A549 (cell line): ENCODE measurements at regions not wholly inside any gene's neighbourhood (a gene's known extent, or its start where the extent isn't known, plus 50 kb on each side); places are given as distances from the start of the nearest gene placed in this dataset.

ENCODE experiments used
- ATAC-seq, 2 experiments: fragments of 200-7000 bp in 1 of 2; fragments of >200 bp in 1 of 2; cut with Nextera tagmentation in 1 of 2; cut with Tn5 transposase in 1 of 2; 3 replicates each; pipeline versions ENCODE4 v1.8.0 to v1.9.1; 2018 to 2020; ENCODE audit warnings: mild to moderate bottlenecking in 1 of 2, moderate library complexity in 1 of 2
- CTCF ChIA-PET: fragments of 300-600 bp; sonication (Branson Sonifier 250); formaldehyde crosslinking; extraction: SDS; loops from one replicate; lab custom pipeline; 2021; ENCODE audit warnings: antibody characterized with exemption, inconsistent platforms; lab: Yijun Ruan, JAX
- POLR2A ChIA-PET: fragments of 350-600 bp; formaldehyde crosslinking; extraction: SDS; loops from one replicate; lab custom pipeline; 2021; ENCODE audit warnings: antibody characterized with exemption, inconsistent platforms; lab: Yijun Ruan, JAX
- DNase-seq, 2 experiments: peaks; one replicate each; pipeline versions ENCODE4 v3.0.0 to v3.0.0-alpha.2; 2011 to 2016; ENCODE audit warnings: low read depth in 1 of 2, low spot score in 1 of 2
- FAIRE-seq: peaks from 2 replicates; lab custom pipeline; 2011; peaks lifted over from hg19 to GRCh38; lab: Jason Lieb, UNC
- H3K27ac ChIP-seq, 2 experiments: fragments of >200 bp; sonication (Bioruptor Twin); formaldehyde crosslinking; 3 replicates each; pipeline ENCODE4 v1.5.1; 2016 to 2017
- H3K4me1 ChIP-seq: fragments of >200 bp; sonication (Bioruptor Twin); formaldehyde crosslinking; 3 replicates; pipeline ENCODE4 v1.6.1; 2016
- H3K4me2 ChIP-seq: fragments of >200 bp; sonication (Bioruptor Twin); formaldehyde crosslinking; 3 replicates; pipeline ENCODE4 v1.6.1; 2016
- H3K4me3 ChIP-seq: fragments of >200 bp; sonication (Bioruptor Twin); formaldehyde crosslinking; 3 replicates; pipeline ENCODE4 v1.5.1; 2016
- H3K9me3 ChIP-seq: fragments of >200 bp; sonication (Bioruptor Twin); formaldehyde crosslinking; 3 replicates; pipeline ENCODE4 v1.6.1; 2016
- BHLHE40 ChIP-seq: IDR thresholded peaks from 2 replicates; pipeline ENCODE4 v1.6.1; 2012; ENCODE audit warnings: low read depth, low read length, inconsistent platforms
- CBX8 ChIP-seq: fragments of 200-600 bp; sonication (generic); IDR thresholded peaks from 2 replicates; pipeline ENCODE4 v1.6.1; 2016
- CEBPB ChIP-seq, 2 experiments: fragments of >200 bp in 1 of 2; sonication (Bioruptor Twin) in 1 of 2; formaldehyde crosslinking in 1 of 2; IDR thresholded peaks; 2 replicates each; pipeline ENCODE4 v1.6.1; 2012 to 2016
- CHD2 ChIP-seq: fragments of 150-350 bp; IDR thresholded peaks from 2 replicates; pipeline ENCODE4 v1.6.1; 2014; ENCODE audit warnings: low read length; ENCODE audit not compliant: partially characterized antibody
- ESRRA ChIP-seq: fragments of 150-350 bp; IDR thresholded peaks from 2 replicates; pipeline ENCODE4 v1.6.1; 2014; ENCODE audit warnings: mild to moderate bottlenecking, low read length, borderline replicate concordance
- FOSB ChIP-seq: fragments of 250-450 bp; sonication (Bioruptor Pico); IDR thresholded peaks from 2 replicates; pipeline ENCODE4 v1.5.0; 2020; ENCODE audit warnings: mild to moderate bottlenecking, moderate library complexity
- FOXS1 ChIP-seq: fragments of 250-450 bp; sonication (Bioruptor Pico); IDR thresholded peaks from 2 replicates; pipeline ENCODE4 v1.5.0; 2020; ENCODE audit warnings: mild to moderate bottlenecking, moderate library complexity
- GATA3 ChIP-seq: IDR thresholded peaks from 2 replicates; pipeline ENCODE4 v1.6.1; 2012; ENCODE audit warnings: borderline replicate concordance
- HES2 ChIP-seq: fragments of >200 bp; sonication (Bioruptor Twin); formaldehyde crosslinking; IDR thresholded peaks from 2 replicates; pipeline ENCODE4 v1.6.1; 2016
- HEYL ChIP-seq: fragments of 250-450 bp; sonication (Bioruptor Pico); IDR thresholded peaks from 2 replicates; pipeline ENCODE4 v1.8.0; 2021; ENCODE audit warnings: mild to moderate bottlenecking, moderate library complexity
- HOXB5 ChIP-seq: fragments of 250-450 bp; sonication (Bioruptor Pico); IDR thresholded peaks from 2 replicates; pipeline ENCODE4 v1.5.0; 2020; ENCODE audit warnings: mild to moderate bottlenecking, moderate library complexity
- JUN ChIP-seq, 2 experiments: fragments of >200 bp; sonication (Bioruptor Twin); formaldehyde crosslinking; IDR thresholded peaks; 2 replicates in 1 of 2; 3 replicates in 1 of 2; pipeline ENCODE4 v1.6.1; 2016 to 2017
- KDM1A ChIP-seq: fragments of 200-600 bp; sonication (generic); IDR thresholded peaks from 2 replicates; pipeline ENCODE4 v1.6.1; 2016; ENCODE audit warnings: low read depth, mild to moderate bottlenecking
- MAZ ChIP-seq: fragments of 150-350 bp; IDR thresholded peaks from 2 replicates; pipeline ENCODE4 v1.6.1; 2014; ENCODE audit warnings: antibody characterized with exemption, low read depth, low read length, borderline replicate concordance
- MYC ChIP-seq: IDR thresholded peaks from 2 replicates; pipeline ENCODE4 v1.6.1; 2012; ENCODE audit warnings: mild to moderate bottlenecking, inconsistent platforms, low read length, improper control_type of control experiment, borderline replicate concordance
- NFE2L2 ChIP-seq: fragments of 150-350 bp; conservative IDR thresholded peaks from 2 replicates; pipeline ENCODE4 v1.6.1; 2014; ENCODE audit warnings: low read length
- NPAS2 ChIP-seq: fragments of 250-450 bp; sonication (Bioruptor Pico); IDR thresholded peaks from 2 replicates; pipeline ENCODE4 v1.8.0; 2022; ENCODE audit warnings: mild to moderate bottlenecking, moderate library complexity, borderline replicate concordance
- NR3C1 ChIP-seq: fragments of >200 bp; sonication (Bioruptor Twin); formaldehyde crosslinking; IDR thresholded peaks from 3 replicates; pipeline ENCODE4 v1.6.1; 2017
- RAD21 ChIP-seq, 2 experiments: fragments of >200 bp in 1 of 2; sonication (Bioruptor Twin) in 1 of 2; formaldehyde crosslinking in 1 of 2; IDR thresholded peaks in 1 of 2; conservative IDR thresholded peaks in 1 of 2; 2 replicates in 1 of 2; 3 replicates in 1 of 2; pipeline ENCODE4 v1.6.1; 2012 to 2018; ENCODE audit warnings: inconsistent platforms in 1 of 2
- RARB ChIP-seq: fragments of 250-450 bp; sonication (Bioruptor Pico); IDR thresholded peaks from 2 replicates; pipeline ENCODE4 v1.8.0; 2021; ENCODE audit warnings: mild to moderate bottlenecking, moderate library complexity
- REST ChIP-seq: fragments of 200-600 bp; sonication (generic); IDR thresholded peaks from 2 replicates; pipeline ENCODE4 v1.6.1; 2016; ENCODE audit warnings: antibody characterized with exemption, mild to moderate bottlenecking, moderate library complexity
- ZC3H11A ChIP-seq: fragments of 450-650 bp; IDR thresholded peaks from 2 replicates; pipeline ENCODE4 v1.6.1; 2014; ENCODE audit warnings: antibody characterized with exemption, mild to moderate bottlenecking
- WGBS: methylation state at CpG from one replicate; pipeline ENCODE4 v1.1.6; 2017; ENCODE audit errors: missing lambda C conversion rate; 5-methylcytosine and 5-hydroxymethylcytosine counted together
- TF ChIP-seq, protein P1 (sequence below): IDR thresholded peaks from 2 replicates; pipeline ENCODE4 v1.6.1; 2012; ENCODE audit warnings: low read depth, borderline replicate concordance
- TF ChIP-seq, protein P2 (sequence below): fragments of >200 bp; sonication (Bioruptor Twin); formaldehyde crosslinking; IDR thresholded peaks from 3 replicates; pipeline ENCODE4 v1.6.1; 2016

GRCh38 chr13:50699874-50700663 is 143.4 kb downstream of the DLEU7 start (continued):
- no peak for TF ChIP-seq REST
- no peak for TF ChIP-seq CEBPB (IDR thresholded peaks at IDR 0.05)
- TF ChIP-seq CHD2, result no peak
- no peak for TF ChIP-seq JUN (IDR thresholded peaks at IDR 0.05)
- no peak for TF ChIP-seq ESRRA

- Histone ChIP-seq H3K9me3 (no peaks in the 10 kb centered on the region), H3K4me2 (no peak overlapping the region), H3K4me3 (no peak overlapping the region), H3K4me1 (no peaks in the 10 kb centered on the region), H3K27ac (no peak overlapping the region)
- no peak for DNase-seq
- no peak for FAIRE-seq
- no peak for ATAC-seq
- CTCF ChIA-PET, result interaction anchor here (1.0 kb wide), 1 partner anchor 9 kb away, joined by 3 read pairs; no protein-coding TSS in a partner anchor
- no peak for TF ChIP-seq REST
- TF ChIP-seq, protein P1, sequence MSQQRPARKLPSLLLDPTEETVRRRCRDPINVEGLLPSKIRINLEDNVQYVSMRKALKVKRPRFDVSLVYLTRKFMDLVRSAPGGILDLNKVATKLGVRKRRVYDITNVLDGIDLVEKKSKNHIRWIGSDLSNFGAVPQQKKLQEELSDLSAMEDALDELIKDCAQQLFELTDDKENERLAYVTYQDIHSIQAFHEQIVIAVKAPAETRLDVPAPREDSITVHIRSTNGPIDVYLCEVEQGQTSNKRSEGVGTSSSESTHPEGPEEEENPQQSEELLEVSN, result no peak
- TF ChIP-seq GATA3, result no peak
- TF ChIP-seq NFE2L2, result no peak
- no peak for TF ChIP-seq RARB (CRISPR knock-in tag)
- POLR2A ChIA-PET, result no interaction called here
- 94% methylated on average over 1 of the region's 1 CpG for WGBS
Measured at GRCh38 chr13:50700664-50701305, 142.7 kb downstream of the DLEU7 start.

DNA sequence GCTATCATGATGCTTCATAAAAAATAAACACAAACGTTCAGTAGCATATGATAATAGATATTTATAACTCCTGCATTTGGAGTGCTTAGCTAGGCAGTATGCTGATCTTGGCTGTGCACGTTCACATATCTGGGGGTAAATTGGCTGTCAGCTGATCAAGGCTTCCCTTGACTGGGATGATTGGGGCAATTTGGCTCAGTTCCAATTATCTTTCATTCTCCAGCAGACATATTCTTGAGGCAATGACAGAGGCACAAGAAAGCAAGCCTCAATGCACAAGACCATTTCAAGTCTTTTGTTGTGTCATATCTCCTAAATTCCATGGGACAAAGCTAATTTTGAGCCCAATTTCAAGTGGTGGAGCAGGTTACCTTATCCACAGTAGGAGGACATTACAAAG is 142.0 kb downstream of the DLEU7 start:
- ChIA-PET POLR2A (no interaction called here), CTCF (interaction anchor here (1.0 kb wide), 1 partner anchor 10 kb away, joined by 3 read pairs; no protein-coding TSS in a partner anchor)
- Histone ChIP-seq H3K4me1 (no peaks in the 10 kb centered on the region), H3K4me2 (no peak overlapping the region), H3K9me3 (no peaks in the 10 kb centered on the region), H3K27ac (no peak overlapping the region), H3K4me3 (no peak overlapping the region)
- WGBS, result 59% methylated on average over 2 of the region's 2 CpGs
- DNase-seq (no peak), FAIRE-seq (no peak), ATAC-seq (no peak)
- TF ChIP-seq GATA3 (no peak), CBX8 (no peak), MYC (no peak), HOXB5 (CRISPR knock-in tag) (no peak), ZC3H11A (no peak), FOSB (no peak), FOXS1 (CRISPR knock-in tag) (no peak), NPAS2 (CRISPR knock-in tag) (no peak), HES2 (no peak), MAZ (no peak), BHLHE40 (no peak), HEYL (CRISPR knock-in tag) (no peak), RAD21 (conservative IDR thresholded peaks at IDR 0.05 in 1 of 2, IDR thresholded peaks at IDR 0.05 in 1 of 2) (no peak), NR3C1 (no peak), KDM1A (no peak)
- TF ChIP-seq, protein P2, sequence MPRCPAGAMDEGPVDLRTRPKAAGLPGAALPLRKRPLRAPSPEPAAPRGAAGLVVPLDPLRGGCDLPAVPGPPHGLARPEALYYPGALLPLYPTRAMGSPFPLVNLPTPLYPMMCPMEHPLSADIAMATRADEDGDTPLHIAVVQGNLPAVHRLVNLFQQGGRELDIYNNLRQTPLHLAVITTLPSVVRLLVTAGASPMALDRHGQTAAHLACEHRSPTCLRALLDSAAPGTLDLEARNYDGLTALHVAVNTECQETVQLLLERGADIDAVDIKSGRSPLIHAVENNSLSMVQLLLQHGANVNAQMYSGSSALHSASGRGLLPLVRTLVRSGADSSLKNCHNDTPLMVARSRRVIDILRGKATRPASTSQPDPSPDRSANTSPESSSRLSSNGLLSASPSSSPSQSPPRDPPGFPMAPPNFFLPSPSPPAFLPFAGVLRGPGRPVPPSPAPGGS, result no peak
